ENCODE measurements at regions not wholly inside any gene's neighbourhood (a gene's known extent, or its start where the extent isn't known, plus 50 kb on each side); places are given as distances from the start of the nearest gene placed in this dataset.

GRCh38 chr17:53186001-53186400 is 636.7 kb upstream of the KIF2B start:
- Histone ChIP-seq H3K27me3 (ENCODE audit: control insufficient read depth in 2 of 2, insufficient read depth in 2 of 2, low read length in 2 of 2) (no peaks in the 10 kb centered on the region), H3K9ac (replicated peaks; ENCODE audit: extremely low read depth, insufficient read depth, low read length) (no peak overlapping the region), H4K20me1 (replicated peaks; ENCODE audit: control insufficient read depth, extremely low read depth, insufficient read depth, low read length) (no peaks in the 10 kb centered on the region), H2AFZ (ENCODE audit: low read depth, low read length) (no peak overlapping the region), H3K4me3 (replicated peaks in 1 of 3; ENCODE audit: insufficient read depth in 1 of 3, low read depth in 1 of 3, low read length in 3 of 3) (no peak overlapping the region), H3K9me3 (replicated peaks; ENCODE audit: control insufficient read depth, insufficient read depth, low read length) (no peaks in the 10 kb centered on the region), H3K4me1 (ENCODE audit: control insufficient read depth, extremely low read depth, insufficient read depth, low read length) (no peaks in the 10 kb centered on the region), H3K4me2 (ENCODE audit: insufficient read depth, low read length) (no peak overlapping the region), H3K79me2 (ENCODE audit: control insufficient read depth, insufficient read depth, low read length) (no peaks in the 10 kb centered on the region), H3K27ac (ENCODE audit: insufficient read depth, low read depth, low read length) (no peak overlapping the region), H3K36me3 (ENCODE audit: control insufficient read depth in 2 of 2, extremely low read depth in 1 of 2, insufficient read depth in 2 of 2, low read length in 2 of 2) (no peaks in the 10 kb centered on the region), H3K9me1 (replicated peaks; ENCODE audit: control insufficient read depth, extremely low read depth, insufficient read depth, low read length) (no peaks in the 10 kb centered on the region)
- CTCF ChIA-PET = interaction anchor here (1.1 kb wide), 1 partner anchor 153 kb away, joined by 3 read pairs; no protein-coding TSS in a partner anchor
- DNase-seq (ENCODE audit: low read depth, low spot score) (no peak), FAIRE-seq (no peak)
- dilution Hi-C loops (cut with MboI; ENCODE audit: extremely low pct_ligation_motif_present, low sequenced_read_pairs) = no loop called here
- BruUV-seq (replicated peaks) = no TSS peak
- intact Hi-C loops (cut with micrococcal nuclease) = no loop called here
- POLR2A ChIA-PET = no interaction called here
- TF ChIP-seq CTCF (IDR thresholded peaks at IDR 0.05; ENCODE audit: extremely low read depth in 1 of 2, insufficient read depth in 1 of 2, low read depth in 1 of 2, low read length in 2 of 2) (no peak), POLR2A (IDR thresholded peaks at IDR 0.05; ENCODE audit: low read depth, low read length) (no peak), JUN (IDR thresholded peaks at IDR 0.05; ENCODE audit: borderline replicate concordance, insufficient read depth, insufficient read length, low read depth) (no peak), POLR2AphosphoS5 (IDR thresholded peaks at IDR 0.05; ENCODE audit: insufficient read depth, low read depth, low read length) (no peak)

GRCh38 chr17:53176629-53177028 is 646.1 kb upstream of the KIF2B start:
- Histone ChIP-seq H3K27me3 (ENCODE audit: control insufficient read depth in 2 of 2, insufficient read depth in 2 of 2, low read length in 2 of 2) (no peaks in the 10 kb centered on the region), H3K36me3 (ENCODE audit: control insufficient read depth in 2 of 2, extremely low read depth in 1 of 2, insufficient read depth in 2 of 2, low read length in 2 of 2) (no peaks in the 10 kb centered on the region), H3K4me2 (ENCODE audit: insufficient read depth, low read length) (no peak overlapping the region), H3K9ac (replicated peaks; ENCODE audit: extremely low read depth, insufficient read depth, low read length) (no peak overlapping the region), H4K20me1 (replicated peaks; ENCODE audit: control insufficient read depth, extremely low read depth, insufficient read depth, low read length) (no peaks in the 10 kb centered on the region), H3K4me1 (ENCODE audit: control insufficient read depth, extremely low read depth, insufficient read depth, low read length) (no peaks in the 10 kb centered on the region), H3K4me3 (replicated peaks in 1 of 3; ENCODE audit: insufficient read depth in 1 of 3, low read depth in 1 of 3, low read length in 3 of 3) (no peak overlapping the region), H3K9me1 (replicated peaks; ENCODE audit: control insufficient read depth, extremely low read depth, insufficient read depth, low read length) (no peaks in the 10 kb centered on the region), H2AFZ (ENCODE audit: low read depth, low read length) (no peak overlapping the region), H3K27ac (ENCODE audit: insufficient read depth, low read depth, low read length) (no peak overlapping the region), H3K79me2 (ENCODE audit: control insufficient read depth, insufficient read depth, low read length) (no peaks in the 10 kb centered on the region), H3K9me3 (replicated peaks; ENCODE audit: control insufficient read depth, insufficient read depth, low read length) (no peaks in the 10 kb centered on the region)
- intact Hi-C loops (cut with micrococcal nuclease) = no loop called here
- POLR2A ChIA-PET = no interaction called here
- FAIRE-seq (no peak), DNase-seq (ENCODE audit: low read depth, low spot score) (no peak)
- dilution Hi-C loops (cut with MboI; ENCODE audit: extremely low pct_ligation_motif_present, low sequenced_read_pairs) = no loop called here
- TF ChIP-seq MYC (IDR thresholded peaks at IDR 0.05; ENCODE audit: low read depth, low read length) (no peak), EZH2 (IDR thresholded peaks at IDR 0.05; ENCODE audit: borderline replicate concordance, low read depth, low read length, severe bottlenecking) (no peak), GATA2 (IDR thresholded peaks at IDR 0.05; ENCODE audit: insufficient read depth, insufficient read length, low read depth, low read length) (no peak), JUN (IDR thresholded peaks at IDR 0.05; ENCODE audit: borderline replicate concordance, insufficient read depth, insufficient read length, low read depth) (no peak), MAX (IDR thresholded peaks at IDR 0.05; ENCODE audit: insufficient read depth, insufficient read length) (no peak), POLR2A (IDR thresholded peaks at IDR 0.05; ENCODE audit: low read depth, low read length) (no peak), POLR2AphosphoS5 (IDR thresholded peaks at IDR 0.05; ENCODE audit: insufficient read depth, low read depth, low read length) (no peak), FOS (IDR thresholded peaks at IDR 0.05; ENCODE audit: borderline replicate concordance, insufficient read depth, low read length) (no peak), CTCF (IDR thresholded peaks at IDR 0.05; ENCODE audit: extremely low read depth in 1 of 2, insufficient read depth in 1 of 2, low read depth in 1 of 2, low read length in 2 of 2) (no peak)
- BruUV-seq (replicated peaks) = no TSS peak
- CTCF ChIA-PET = no interaction called here
